ENCODE measurements at regions not wholly inside any gene's neighbourhood (a gene's known extent, or its start where the extent isn't known, plus 50 kb on each side); places are given as distances from the start of the nearest gene placed in this dataset.
A peak's percentile ranks its signal among the peaks of the same experiment; 100 is the strongest.

DNA sequence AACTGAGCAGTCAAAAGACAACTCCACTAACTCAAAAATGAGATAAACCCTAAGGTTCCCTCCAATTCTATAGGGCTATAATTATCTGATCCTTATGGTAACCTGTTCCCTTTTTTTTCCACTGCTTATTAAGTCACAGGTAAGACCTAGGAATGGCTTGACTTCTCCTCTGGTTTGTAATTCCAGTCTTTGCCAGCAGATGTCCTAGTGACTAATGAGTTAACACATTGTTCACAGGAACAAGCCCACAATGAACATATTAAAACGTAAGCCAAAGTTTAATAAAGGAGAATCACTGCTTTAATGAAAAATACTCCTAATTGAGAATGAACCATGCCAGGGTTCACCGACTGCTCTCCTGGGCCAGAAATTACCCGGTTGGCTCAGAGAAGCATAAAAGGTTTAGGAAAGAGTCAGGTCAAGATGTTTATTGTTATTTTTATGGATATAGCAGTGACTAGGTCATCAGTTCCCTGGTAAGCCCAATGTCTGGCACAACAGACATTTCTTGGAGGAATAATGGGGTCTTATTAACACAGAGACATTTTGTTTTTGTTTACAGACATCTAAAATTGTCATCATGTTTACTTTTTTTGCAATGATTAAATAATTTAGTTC, 120.1 kb downstream of the ELAPOR2 start:
- Histone ChIP-seq H3K27ac (ENCODE audit: low read length) (no peak overlapping the region), H3K36me3 (ENCODE audit: control insufficient read depth, insufficient read depth, low read length) (no peaks in the 10 kb centered on the region), H3K27me3 (ENCODE audit: control insufficient read depth, insufficient read depth, low read length) (peaks cover 3% of the 10 kb centered on the region; the same call in 1 of the 2 replicates), H3K4me1 (ENCODE audit: control insufficient read depth, insufficient read depth, low read length) (no peaks in the 10 kb centered on the region), H3K4me3 (ENCODE audit: low read depth in 2 of 2, low read length in 2 of 2) (no peak overlapping the region), H3K9me3 (ENCODE audit: control insufficient read depth, insufficient read depth, low read depth, low read length) (no peaks in the 10 kb centered on the region)
- TF ChIP-seq, protein P1, sequence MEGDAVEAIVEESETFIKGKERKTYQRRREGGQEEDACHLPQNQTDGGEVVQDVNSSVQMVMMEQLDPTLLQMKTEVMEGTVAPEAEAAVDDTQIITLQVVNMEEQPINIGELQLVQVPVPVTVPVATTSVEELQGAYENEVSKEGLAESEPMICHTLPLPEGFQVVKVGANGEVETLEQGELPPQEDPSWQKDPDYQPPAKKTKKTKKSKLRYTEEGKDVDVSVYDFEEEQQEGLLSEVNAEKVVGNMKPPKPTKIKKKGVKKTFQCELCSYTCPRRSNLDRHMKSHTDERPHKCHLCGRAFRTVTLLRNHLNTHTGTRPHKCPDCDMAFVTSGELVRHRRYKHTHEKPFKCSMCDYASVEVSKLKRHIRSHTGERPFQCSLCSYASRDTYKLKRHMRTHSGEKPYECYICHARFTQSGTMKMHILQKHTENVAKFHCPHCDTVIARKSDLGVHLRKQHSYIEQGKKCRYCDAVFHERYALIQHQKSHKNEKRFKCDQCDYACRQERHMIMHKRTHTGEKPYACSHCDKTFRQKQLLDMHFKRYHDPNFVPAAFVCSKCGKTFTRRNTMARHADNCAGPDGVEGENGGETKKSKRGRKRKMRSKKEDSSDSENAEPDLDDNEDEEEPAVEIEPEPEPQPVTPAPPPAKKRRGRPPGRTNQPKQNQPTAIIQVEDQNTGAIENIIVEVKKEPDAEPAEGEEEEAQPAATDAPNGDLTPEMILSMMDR (IDR thresholded peaks at IDR 0.05) = peak; percentile 64; the same call in 1 of the 2 replicates
- TF ChIP-seq TCF7L2 (IDR thresholded peaks at IDR 0.05; ENCODE audit: low read depth, low read length) = no peak
- no peak for TF ChIP-seq POLR2AphosphoS5 (IDR thresholded peaks at IDR 0.05; ENCODE audit: low read depth, low read length)
- peak; percentile 86 for ATAC-seq
- ChIA-PET POLR2A (no interaction called here), CTCF (no interaction called here)
- DNase-seq (ENCODE audit: low read depth, low spot score) = peak; percentile 76
- intact Hi-C loops (cut with micrococcal nuclease; ENCODE audit: unreplicated experiment) = loop anchor here (1.0 to 5.0 kb wide), 3 partner anchors 209 to 478 kb away; no protein-coding TSS in a partner anchor
- no TSS peak for BruUV-seq (replicated peaks)
- in situ Hi-C loops (cut with HindIII; ENCODE audit: low pct_unique_long_range_greater_than_20kb, low sequenced_read_pairs) = no loop called here

DNA sequence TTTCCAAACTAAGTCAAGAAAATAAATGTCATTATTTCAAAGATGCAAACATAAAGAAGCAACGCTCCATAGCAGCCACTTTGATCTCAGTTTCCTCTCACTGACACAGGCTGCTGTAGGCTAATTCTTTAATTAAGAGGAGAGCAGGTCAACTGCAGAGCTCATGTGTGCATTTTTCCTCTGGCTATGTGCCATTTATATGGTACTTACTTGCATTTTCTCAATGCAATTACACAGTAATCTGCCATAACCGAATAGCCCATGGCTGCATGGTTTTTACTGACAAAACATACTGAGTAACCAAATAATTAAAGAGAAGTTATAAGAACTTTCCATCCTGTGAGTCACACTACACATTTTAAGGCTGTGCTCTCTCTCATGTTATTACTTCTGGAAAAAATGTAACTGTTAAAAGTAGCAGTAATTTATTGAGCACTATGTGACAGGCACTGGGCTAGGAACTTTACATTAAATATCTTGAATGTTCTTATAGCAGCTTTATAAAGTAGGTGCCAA, 122.0 kb downstream of the ELAPOR2 start:
- POLR2A ChIA-PET = no interaction called here
- ATAC-seq = no peak

DNA sequence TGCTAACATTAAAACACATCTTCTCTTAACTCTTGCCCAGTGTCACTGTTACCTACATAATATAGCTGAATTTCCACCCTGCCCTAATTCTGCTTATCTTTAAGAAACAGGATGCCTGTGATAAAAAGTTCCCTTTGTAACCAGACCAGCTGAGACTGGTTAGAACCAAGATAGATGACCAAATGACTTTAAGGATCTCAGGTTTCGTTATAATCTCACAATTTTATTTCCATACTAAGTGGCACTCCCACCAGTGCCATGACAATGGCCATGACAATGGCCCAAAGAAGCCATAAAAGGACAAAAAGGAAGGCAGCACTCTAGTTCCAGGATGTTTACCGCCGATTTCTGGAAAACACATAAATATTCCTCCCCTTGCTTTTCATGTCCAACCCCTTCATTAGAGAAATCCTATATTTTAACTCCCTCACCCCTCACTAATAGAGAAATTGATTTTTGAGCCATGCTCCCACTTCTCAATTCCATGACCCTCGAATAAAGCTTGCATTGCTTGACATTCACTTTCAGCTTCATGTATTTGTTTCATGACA, 126.1 kb downstream of the ELAPOR2 start:
- DNase-seq (ENCODE audit: low read depth, low spot score) (no peak), ATAC-seq (no peak)
- Histone ChIP-seq H3K4me3 (ENCODE audit: low read depth in 2 of 2, low read length in 2 of 2) (no peak overlapping the region), H3K4me1 (ENCODE audit: control insufficient read depth, insufficient read depth, low read length) (no peaks in the 10 kb centered on the region), H3K9me3 (ENCODE audit: control insufficient read depth, insufficient read depth, low read depth, low read length) (no peaks in the 10 kb centered on the region), H3K36me3 (ENCODE audit: control insufficient read depth, insufficient read depth, low read length) (no peaks in the 10 kb centered on the region), H3K27me3 (ENCODE audit: control insufficient read depth, insufficient read depth, low read length) (peaks cover 7% of the 10 kb centered on the region; the same call in 1 of the 2 replicates), H3K27ac (ENCODE audit: low read length) (no peak overlapping the region)
- intact Hi-C loops (cut with micrococcal nuclease; ENCODE audit: unreplicated experiment) = no loop called here
- CTCF ChIA-PET = no interaction called here
- TF ChIP-seq SIN3A (IDR thresholded peaks at IDR 0.05; ENCODE audit: borderline replicate concordance, insufficient read depth, low read depth, low read length) = no peak
- no peak for TF ChIP-seq POLR2AphosphoS5 (IDR thresholded peaks at IDR 0.05; ENCODE audit: low read depth, low read length)
- no peak for TF ChIP-seq TCF7L2 (IDR thresholded peaks at IDR 0.05; ENCODE audit: low read depth, low read length)
- TF ChIP-seq, protein P2, sequence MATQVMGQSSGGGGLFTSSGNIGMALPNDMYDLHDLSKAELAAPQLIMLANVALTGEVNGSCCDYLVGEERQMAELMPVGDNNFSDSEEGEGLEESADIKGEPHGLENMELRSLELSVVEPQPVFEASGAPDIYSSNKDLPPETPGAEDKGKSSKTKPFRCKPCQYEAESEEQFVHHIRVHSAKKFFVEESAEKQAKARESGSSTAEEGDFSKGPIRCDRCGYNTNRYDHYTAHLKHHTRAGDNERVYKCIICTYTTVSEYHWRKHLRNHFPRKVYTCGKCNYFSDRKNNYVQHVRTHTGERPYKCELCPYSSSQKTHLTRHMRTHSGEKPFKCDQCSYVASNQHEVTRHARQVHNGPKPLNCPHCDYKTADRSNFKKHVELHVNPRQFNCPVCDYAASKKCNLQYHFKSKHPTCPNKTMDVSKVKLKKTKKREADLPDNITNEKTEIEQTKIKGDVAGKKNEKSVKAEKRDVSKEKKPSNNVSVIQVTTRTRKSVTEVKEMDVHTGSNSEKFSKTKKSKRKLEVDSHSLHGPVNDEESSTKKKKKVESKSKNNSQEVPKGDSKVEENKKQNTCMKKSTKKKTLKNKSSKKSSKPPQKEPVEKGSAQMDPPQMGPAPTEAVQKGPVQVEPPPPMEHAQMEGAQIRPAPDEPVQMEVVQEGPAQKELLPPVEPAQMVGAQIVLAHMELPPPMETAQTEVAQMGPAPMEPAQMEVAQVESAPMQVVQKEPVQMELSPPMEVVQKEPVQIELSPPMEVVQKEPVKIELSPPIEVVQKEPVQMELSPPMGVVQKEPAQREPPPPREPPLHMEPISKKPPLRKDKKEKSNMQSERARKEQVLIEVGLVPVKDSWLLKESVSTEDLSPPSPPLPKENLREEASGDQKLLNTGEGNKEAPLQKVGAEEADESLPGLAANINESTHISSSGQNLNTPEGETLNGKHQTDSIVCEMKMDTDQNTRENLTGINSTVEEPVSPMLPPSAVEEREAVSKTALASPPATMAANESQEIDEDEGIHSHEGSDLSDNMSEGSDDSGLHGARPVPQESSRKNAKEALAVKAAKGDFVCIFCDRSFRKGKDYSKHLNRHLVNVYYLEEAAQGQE (IDR thresholded peaks at IDR 0.05; ENCODE audit: insufficient read depth in 1 of 2, low read depth in 2 of 2, low read length in 1 of 2) = no peak
- POLR2A ChIA-PET = no interaction called here
- BruUV-seq (replicated peaks) = no TSS peak
- in situ Hi-C loops (cut with HindIII; ENCODE audit: low pct_unique_long_range_greater_than_20kb, low sequenced_read_pairs) = no loop called here

More for the DNA sequence above, 122.0 kb downstream of the ELAPOR2 start:
- H3K27me3 ChIP-seq (ENCODE audit: control insufficient read depth, insufficient read depth, low read length) = peaks cover 3% of the 10 kb centered on the region; the same call in 1 of the 2 replicates
- no TSS peak for BruUV-seq (replicated peaks)
- in situ Hi-C loops (cut with HindIII; ENCODE audit: low pct_unique_long_range_greater_than_20kb, low sequenced_read_pairs) (no loop called here), intact Hi-C loops (cut with micrococcal nuclease; ENCODE audit: unreplicated experiment) (loop anchor here (5.0 kb wide), 1 partner anchor 480 kb away; no protein-coding TSS in a partner anchor)
- no peak overlapping the region for H3K27ac ChIP-seq (ENCODE audit: low read length)
- no peaks in the 10 kb centered on the region for H3K9me3 ChIP-seq (ENCODE audit: control insufficient read depth, insufficient read depth, low read depth, low read length)
- TF ChIP-seq, protein P1 (IDR thresholded peaks at IDR 0.05) = no peak
- TF ChIP-seq TCF7L2 (IDR thresholded peaks at IDR 0.05; ENCODE audit: low read depth, low read length) (no peak), POLR2AphosphoS5 (IDR thresholded peaks at IDR 0.05; ENCODE audit: low read depth, low read length) (no peak), SIN3A (IDR thresholded peaks at IDR 0.05; ENCODE audit: borderline replicate concordance, insufficient read depth, low read depth, low read length) (no peak)
- DNase-seq (ENCODE audit: low read depth, low spot score) = no peak
- H3K4me3 ChIP-seq (ENCODE audit: low read depth in 2 of 2, low read length in 2 of 2) = no peak overlapping the region
- H3K36me3 ChIP-seq (ENCODE audit: control insufficient read depth, insufficient read depth, low read length) = no peaks in the 10 kb centered on the region
- H3K4me1 ChIP-seq (ENCODE audit: control insufficient read depth, insufficient read depth, low read length) = no peaks in the 10 kb centered on the region
- CTCF ChIA-PET = no interaction called here

Data from Panc1 (cell line).